IMR-90 (cell line): ENCODE measurements at regions not wholly inside any gene's neighbourhood (a gene's known extent, or its start where the extent isn't known, plus 50 kb on each side); places are given as distances from the start of the nearest gene placed in this dataset.

ENCODE experiments used
- ATAC-seq: fragments of 200-7000 bp; cut with Tn5 transposase; 2 replicates; pipeline ENCODE4 v1.9.1; 2020; ENCODE audit warnings: low read depth, mild to moderate bottlenecking, moderate library complexity
- BruUV-seq: library from RNA; stranded (reverse); fragments of 400-500 nt; replicated peaks from 2 replicates; lab custom pipeline; 2021; lab: Mats Ljungman, UMichigan
- CTCF ChIA-PET: fragments of 300-600 bp; formaldehyde crosslinking; extraction: SDS; loops from one replicate; lab custom pipeline; 2021; ENCODE audit warnings: antibody characterized with exemption; lab: Yijun Ruan, JAX
- POLR2A ChIA-PET: fragments of 300-600 bp; sonication (Branson Sonifier 250); formaldehyde crosslinking; loops from one replicate; lab custom pipeline; 2022; ENCODE audit warnings: antibody characterized with exemption; ENCODE audit not compliant: unreplicated experiment; lab: Charles Lee
- DNase-seq: peaks from one replicate; pipeline ENCODE4 v3.0.0; 2013
- H2AFZ ChIP-seq: replicated peaks from 2 replicates; pipeline ENCODE3; 2013; ENCODE audit warnings: low read length, mild to moderate bottlenecking; ENCODE audit not compliant: poor library complexity
- H2AK5ac ChIP-seq: 2 replicates; pipeline ENCODE4 v1.6.1; 2013; ENCODE audit warnings: low read depth, low read length, inconsistent platforms
- H2AK9ac ChIP-seq: replicated peaks from 2 replicates; pipeline ENCODE3; 2013; ENCODE audit warnings: mild to moderate bottlenecking, low read depth, low read length, moderate library complexity; ENCODE audit not compliant: poor library complexity
- H2BK120ac ChIP-seq: 2 replicates; pipeline ENCODE4 v1.6.1; 2013; ENCODE audit warnings: low read depth, low read length, inconsistent platforms
- H2BK15ac ChIP-seq: 3 replicates; pipeline ENCODE4 v1.6.1; 2013; ENCODE audit warnings: low read depth, low read length, inconsistent platforms
- H2BK20ac ChIP-seq: 2 replicates; pipeline ENCODE4 v1.6.1; 2013; ENCODE audit warnings: low read depth, mild to moderate bottlenecking, inconsistent platforms, low read length, moderate library complexity
- H2BK5ac ChIP-seq: 2 replicates; pipeline ENCODE4 v1.6.1; 2013; ENCODE audit warnings: mild to moderate bottlenecking, low read depth, low read length, inconsistent platforms; ENCODE audit not compliant: poor library complexity, severe bottlenecking
- H3K14ac ChIP-seq: replicated peaks from 2 replicates; pipeline ENCODE4 v1.6.1; 2013; ENCODE audit warnings: low read depth, low read length, inconsistent platforms
- H3K18ac ChIP-seq: 2 replicates; pipeline ENCODE4 v1.6.1; 2013; ENCODE audit warnings: low read depth, low read length, control low read depth
- H3K23ac ChIP-seq: 2 replicates; pipeline ENCODE4 v1.6.1; 2013; ENCODE audit warnings: low read depth, low read length, inconsistent platforms
- H3K27ac ChIP-seq: 2 replicates; pipeline ENCODE4 v1.5.1; 2013; ENCODE audit warnings: mild to moderate bottlenecking, control low read depth, low read length; ENCODE audit not compliant: insufficient read depth
- H3K27me3 ChIP-seq: 2 replicates; pipeline ENCODE4 v1.6.1; 2013; ENCODE audit warnings: low read length; ENCODE audit not compliant: control insufficient read depth, insufficient read depth
- H3K36me3 ChIP-seq: 2 replicates; pipeline ENCODE4 v1.6.1; 2013; ENCODE audit warnings: low read length, mixed read lengths; ENCODE audit not compliant: control insufficient read depth, insufficient read depth
- H3K4ac ChIP-seq: 2 replicates; pipeline ENCODE4 v1.6.1; 2013; ENCODE audit warnings: low read depth, low read length, inconsistent platforms
- H3K4me1 ChIP-seq: 2 replicates; pipeline ENCODE4 v1.6.1; 2013; ENCODE audit warnings: low read length, mixed read lengths; ENCODE audit not compliant: control insufficient read depth, insufficient read depth
- H3K4me2 ChIP-seq: 2 replicates; pipeline ENCODE4 v1.6.1; 2013; ENCODE audit warnings: low read depth, mild to moderate bottlenecking, control low read depth, low read length, moderate library complexity
- H3K4me3 ChIP-seq: 2 replicates; pipeline ENCODE4 v1.5.1; 2013; ENCODE audit warnings: low read depth, mild to moderate bottlenecking, control low read depth, low read length, moderate library complexity; ENCODE audit not compliant: insufficient read depth
- H3K56ac ChIP-seq: 2 replicates; pipeline ENCODE4 v1.6.1; 2013; ENCODE audit warnings: low read length, inconsistent platforms; ENCODE audit not compliant: insufficient read depth; ENCODE audit errors: extremely low read depth
- H3K79me1 ChIP-seq, 2 experiments: 2 replicates each; pipeline ENCODE4 v1.6.1; 2013; ENCODE audit warnings: low read length in 2 of 2, inconsistent platforms in 1 of 2, low read depth in 1 of 2
- H3K9ac ChIP-seq: 2 replicates; pipeline ENCODE4 v1.6.1; 2013; ENCODE audit warnings: low read depth, low read length, control low read depth
- H3K9me1 ChIP-seq: 2 replicates; pipeline ENCODE4 v1.6.1; 2013; ENCODE audit warnings: low read length, inconsistent platforms; ENCODE audit not compliant: insufficient read depth
- H3K9me3 ChIP-seq: 2 replicates; pipeline ENCODE4 v1.6.1; 2013; ENCODE audit warnings: low read length; ENCODE audit not compliant: control insufficient read depth, insufficient read depth
- H4K20me1 ChIP-seq: 2 replicates; pipeline ENCODE4 v1.6.1; 2013; ENCODE audit warnings: low read length, inconsistent platforms; ENCODE audit not compliant: insufficient read depth
- H4K5ac ChIP-seq: 2 replicates; pipeline ENCODE4 v1.6.1; 2013; ENCODE audit warnings: mild to moderate bottlenecking, low read depth, low read length, control low read depth
- H4K8ac ChIP-seq, 2 experiments: 2 replicates each; pipeline ENCODE4 v1.6.1; 2013; ENCODE audit warnings: low read depth in 2 of 2, low read length in 2 of 2, control low read depth in 1 of 2, inconsistent platforms in 1 of 2
- H4K91ac ChIP-seq: 2 replicates; pipeline ENCODE4 v1.6.1; 2013; ENCODE audit warnings: low read depth, low read length, inconsistent platforms; ENCODE audit not compliant: insufficient read depth
- BHLHE40 ChIP-seq: fragments of 150-350 bp; IDR thresholded peaks from 2 replicates; pipeline ENCODE4 v1.6.1; 2016; ENCODE audit warnings: mild to moderate bottlenecking, low read depth, low read length
- CEBPB ChIP-seq: IDR thresholded peaks from 2 replicates; pipeline ENCODE4 v1.6.1; 2012; ENCODE audit warnings: low read depth, low read length, improper control_type of control experiment
- CHD1 ChIP-seq: IDR thresholded peaks from 2 replicates; pipeline ENCODE4 v1.6.1; 2012; ENCODE audit warnings: low read depth, low read length, improper control_type of control experiment
- FOS ChIP-seq: fragments of 150-350 bp; IDR thresholded peaks from 2 replicates; pipeline ENCODE4 v1.6.1; 2016; ENCODE audit warnings: low read depth, low read length
- MAFK ChIP-seq: IDR thresholded peaks from 2 replicates; pipeline ENCODE4 v1.6.1; 2012; ENCODE audit warnings: low read depth, low read length, improper control_type of control experiment
- MAZ ChIP-seq: IDR thresholded peaks from 2 replicates; pipeline ENCODE4 v1.6.1; 2012; ENCODE audit warnings: low read depth, mild to moderate bottlenecking, low read length, improper control_type of control experiment, moderate library complexity, borderline replicate concordance
- MXI1 ChIP-seq: IDR thresholded peaks from 2 replicates; pipeline ENCODE4 v1.6.1; 2012; ENCODE audit warnings: low read depth, mild to moderate bottlenecking, low read length, moderate library complexity, borderline replicate concordance
- NFE2L2 ChIP-seq: fragments of 150-350 bp; IDR thresholded peaks from 2 replicates; pipeline ENCODE4 v1.6.1; 2016; ENCODE audit warnings: low read depth, mild to moderate bottlenecking, low read length
- POLR2A ChIP-seq: IDR thresholded peaks from 2 replicates; pipeline ENCODE4 v1.6.1; 2012; ENCODE audit warnings: mild to moderate bottlenecking, low read depth, low read length
- RAD21 ChIP-seq: IDR thresholded peaks from 2 replicates; pipeline ENCODE4 v1.6.1; 2012; ENCODE audit warnings: low read length, improper control_type of control experiment
- RCOR1 ChIP-seq: IDR thresholded peaks from 2 replicates; pipeline ENCODE4 v1.6.1; 2012; ENCODE audit warnings: mild to moderate bottlenecking, low read length, improper control_type of control experiment; ENCODE audit not compliant: insufficient replicate concordance
- RFX5 ChIP-seq: IDR thresholded peaks from 2 replicates; pipeline ENCODE4 v1.8.0; 2012; ENCODE audit warnings: low read depth, mild to moderate bottlenecking, low read length, moderate library complexity
- SMC3 ChIP-seq: fragments of 150-350 bp; IDR thresholded peaks from 2 replicates; pipeline ENCODE4 v1.6.1; 2016; ENCODE audit warnings: low read depth, mild to moderate bottlenecking, antibody characterized with exemption, low read length, moderate library complexity
- WGBS, 2 experiments: methylation state at CpG; one replicate each; pipeline versions ENCODE4 v1.1.5 to v1.1.7; 2013; ENCODE audit warnings: missing lambda C conversion rate in 2 of 2; ENCODE audit not compliant: insufficient read length in 1 of 2; ENCODE audit errors: extremely low coverage in 2 of 2; 5-methylcytosine and 5-hydroxymethylcytosine counted together
- dilution Hi-C: fragments of 300-500 bp; cut with HindIII; formaldehyde crosslinking; loops from one replicate; pipeline ENCODE4 v1.14.3; 2018; ENCODE audit warnings: low sequenced_read_pairs; ENCODE audit not compliant: unreplicated experiment
- in situ Hi-C: fragments of 300-500 bp; cut with MboI; formaldehyde crosslinking; loops from 3 replicates; pipeline ENCODE4 v1.14.3; 2019; ENCODE audit warnings: low sequenced_read_pairs, inconsistent platforms, mixed read lengths
- intact Hi-C: fragments of 100-400 bp; cut with micrococcal nuclease; formaldehyde crosslinking; loops from 2 replicates; pipeline ENCODE4 v1.10.0; 2022
- TF ChIP-seq, protein P1 (sequence below): conservative IDR thresholded peaks from 2 replicates; pipeline ENCODE4 v1.5.1; 2012; ENCODE audit warnings: mild to moderate bottlenecking, low read depth, low read length, improper control_type of control experiment
- TF ChIP-seq, protein P2 (sequence below): fragments of 150-350 bp; IDR thresholded peaks from 2 replicates; pipeline ENCODE4 v1.6.1; 2017; ENCODE audit warnings: mild to moderate bottlenecking, antibody characterized with exemption, low read length, low read depth
- TF ChIP-seq, protein P3 (sequence below): fragments of 150-350 bp; IDR thresholded peaks from 2 replicates; pipeline ENCODE4 v1.6.1; 2016; ENCODE audit warnings: low read depth, mild to moderate bottlenecking, low read length, moderate library complexity, borderline replicate concordance

DNA sequence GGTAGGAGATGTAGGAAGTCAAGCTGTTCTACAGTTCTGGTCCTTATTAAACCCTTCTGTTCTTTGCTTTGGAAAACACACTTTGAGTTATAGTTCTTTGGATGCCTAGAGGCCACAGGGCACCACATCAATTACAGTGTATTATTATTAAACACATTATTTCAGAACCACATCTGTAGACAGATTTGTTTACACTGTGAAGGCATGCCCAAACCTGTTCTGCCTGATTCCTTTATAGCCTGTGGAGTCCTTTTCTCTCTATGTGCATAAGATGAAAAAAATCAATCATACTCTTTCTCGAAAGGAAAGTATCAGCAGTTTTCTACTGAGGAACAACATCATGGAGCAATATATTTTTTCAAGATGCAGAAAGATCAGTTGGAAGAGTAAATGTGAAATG, 371.3 kb upstream of the INTU start:
- no peak overlapping the region; the same call in 1 of the 2 replicates for H3K27ac ChIP-seq
- H4K8ac ChIP-seq, result peak overlapping the region in 1 of 2 experiments; percentile 8; a peak in 1 of 4 replicates
- H3K4me3 ChIP-seq, result no peak overlapping the region
- POLR2A ChIA-PET, result no interaction called here
- in situ Hi-C loops, result no loop called here
- H4K20me1 ChIP-seq, result no peaks in the 10 kb centered on the region
- peak overlapping the region; percentile 2; the same call in 1 of the 2 replicates for H3K18ac ChIP-seq
- TF ChIP-seq, protein P1, sequence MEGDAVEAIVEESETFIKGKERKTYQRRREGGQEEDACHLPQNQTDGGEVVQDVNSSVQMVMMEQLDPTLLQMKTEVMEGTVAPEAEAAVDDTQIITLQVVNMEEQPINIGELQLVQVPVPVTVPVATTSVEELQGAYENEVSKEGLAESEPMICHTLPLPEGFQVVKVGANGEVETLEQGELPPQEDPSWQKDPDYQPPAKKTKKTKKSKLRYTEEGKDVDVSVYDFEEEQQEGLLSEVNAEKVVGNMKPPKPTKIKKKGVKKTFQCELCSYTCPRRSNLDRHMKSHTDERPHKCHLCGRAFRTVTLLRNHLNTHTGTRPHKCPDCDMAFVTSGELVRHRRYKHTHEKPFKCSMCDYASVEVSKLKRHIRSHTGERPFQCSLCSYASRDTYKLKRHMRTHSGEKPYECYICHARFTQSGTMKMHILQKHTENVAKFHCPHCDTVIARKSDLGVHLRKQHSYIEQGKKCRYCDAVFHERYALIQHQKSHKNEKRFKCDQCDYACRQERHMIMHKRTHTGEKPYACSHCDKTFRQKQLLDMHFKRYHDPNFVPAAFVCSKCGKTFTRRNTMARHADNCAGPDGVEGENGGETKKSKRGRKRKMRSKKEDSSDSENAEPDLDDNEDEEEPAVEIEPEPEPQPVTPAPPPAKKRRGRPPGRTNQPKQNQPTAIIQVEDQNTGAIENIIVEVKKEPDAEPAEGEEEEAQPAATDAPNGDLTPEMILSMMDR, result no peak
- TF ChIP-seq FOS (no peak), MAZ (no peak), POLR2A (no peak), BHLHE40 (no peak), NFE2L2 (no peak), CHD1 (no peak), MAFK (no peak), RCOR1 (no peak), MXI1 (no peak), RAD21 (no peak), RFX5 (no peak), CEBPB (no peak), SMC3 (no peak)
- TF ChIP-seq, protein P2, sequence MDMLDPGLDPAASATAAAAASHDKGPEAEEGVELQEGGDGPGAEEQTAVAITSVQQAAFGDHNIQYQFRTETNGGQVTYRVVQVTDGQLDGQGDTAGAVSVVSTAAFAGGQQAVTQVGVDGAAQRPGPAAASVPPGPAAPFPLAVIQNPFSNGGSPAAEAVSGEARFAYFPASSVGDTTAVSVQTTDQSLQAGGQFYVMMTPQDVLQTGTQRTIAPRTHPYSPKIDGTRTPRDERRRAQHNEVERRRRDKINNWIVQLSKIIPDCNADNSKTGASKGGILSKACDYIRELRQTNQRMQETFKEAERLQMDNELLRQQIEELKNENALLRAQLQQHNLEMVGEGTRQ, result no peak
- TF ChIP-seq, protein P3, sequence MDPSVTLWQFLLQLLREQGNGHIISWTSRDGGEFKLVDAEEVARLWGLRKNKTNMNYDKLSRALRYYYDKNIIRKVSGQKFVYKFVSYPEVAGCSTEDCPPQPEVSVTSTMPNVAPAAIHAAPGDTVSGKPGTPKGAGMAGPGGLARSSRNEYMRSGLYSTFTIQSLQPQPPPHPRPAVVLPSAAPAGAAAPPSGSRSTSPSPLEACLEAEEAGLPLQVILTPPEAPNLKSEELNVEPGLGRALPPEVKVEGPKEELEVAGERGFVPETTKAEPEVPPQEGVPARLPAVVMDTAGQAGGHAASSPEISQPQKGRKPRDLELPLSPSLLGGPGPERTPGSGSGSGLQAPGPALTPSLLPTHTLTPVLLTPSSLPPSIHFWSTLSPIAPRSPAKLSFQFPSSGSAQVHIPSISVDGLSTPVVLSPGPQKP, result no peak
- intact Hi-C loops, result no loop called here
- peak overlapping the region; percentile 27; the same call in 1 of the 2 replicates for H2BK20ac ChIP-seq
- no peak overlapping the region for H3K9ac ChIP-seq
- H3K27me3 ChIP-seq, result no peaks in the 10 kb centered on the region
- no CpG with 5 or more reads among the region's 1 CpG for whole genome bisulfite sequencing, 2 experiments
- peak overlapping the region; percentile 9; the same call in 1 of the 2 replicates for H3K14ac ChIP-seq
- no peak overlapping the region for H2AK5ac ChIP-seq
- no peak overlapping the region for H2AFZ ChIP-seq
- no peaks in the 10 kb centered on the region for H3K9me1 ChIP-seq
- no peak overlapping the region for H4K91ac ChIP-seq
- H2BK120ac ChIP-seq, result peak overlapping the region; percentile 51; the same call in 1 of the 2 replicates
- H3K4me2 ChIP-seq, result no peak overlapping the region
- H3K9me3 ChIP-seq, result no peaks in the 10 kb centered on the region
- peak overlapping the region; percentile 56 for H2BK5ac ChIP-seq
- H3K23ac ChIP-seq, result no peak overlapping the region
- no peak overlapping the region for H4K5ac ChIP-seq
- no peaks in the 10 kb centered on the region for H3K36me3 ChIP-seq
- ATAC-seq (peak; percentile 61), DNase-seq (no peak)
- no peak overlapping the region for H3K56ac ChIP-seq
- CTCF ChIA-PET, result no interaction called here
- H3K4ac ChIP-seq, result no peak overlapping the region; the same call in 1 of the 2 replicates
- no peaks in the 10 kb centered on the region for H3K4me1 ChIP-seq
- no peaks in the 10 kb centered on the region for H3K79me1 ChIP-seq
- H2BK15ac ChIP-seq, result no peak overlapping the region
- dilution Hi-C loops, result no loop called here
- no peak overlapping the region for H2AK9ac ChIP-seq
- BruUV-seq, result no TSS peak
